HG02642 (cell line): ENCODE measurements at regions not wholly inside any gene's neighbourhood (a gene's known extent, or its start where the extent isn't known, plus 50 kb on each side); places are given as distances from the start of the nearest gene placed in this dataset.
"Not testable (repeated sequence)": the region's sequence is repeated elsewhere in the genome, so short reads cannot be mapped to it uniquely, and the experiment has no call there.

Experiments used
- ATAC-seq: cut with Tn5 transposase; IDR thresholded peaks from one replicate; pipeline ENCODE4 v1.9.1; 2021; ENCODE audit warnings: mild to moderate bottlenecking; ENCODE audit not compliant: unreplicated experiment, poor library complexity

- ATAC-seq: no peak
Measured at GRCh38 chrX:39692796-39693195, 405.0 kb downstream of the BCOR start.

- no peak for ATAC-seq
Measured at GRCh38 chrX:39693298-39693697, 404.5 kb downstream of the BCOR start.

GRCh38 chrX:39702636-39703035 is 395.1 kb downstream of the BCOR start:
- ATAC-seq: not testable (repeated sequence)

GRCh38 chrX:39703307-39703706 is 394.5 kb downstream of the BCOR start:
- no peak for ATAC-seq

GRCh38 chrX:39704590-39704989 is 393.2 kb downstream of the BCOR start:
- no peak for ATAC-seq

- ATAC-seq: no peak
Measured at GRCh38 chrX:39705290-39705689, 392.5 kb downstream of the BCOR start.

GRCh38 chrX:39709364-39709763 is 388.4 kb downstream of the BCOR start:
- ATAC-seq: no peak

- ATAC-seq: no peak
Measured at GRCh38 chrX:39709812-39710211, 387.9 kb downstream of the BCOR start.

- ATAC-seq: no peak
Measured at GRCh38 chrX:39710776-39711175, 387.0 kb downstream of the BCOR start.

GRCh38 chrX:39714471-39714870 is 383.3 kb downstream of the BCOR start:
- ATAC-seq: no peak

- ATAC-seq: no peak
Measured at GRCh38 chrX:39716401-39716800, 381.4 kb downstream of the BCOR start.

- no peak for ATAC-seq
Measured at GRCh38 chrX:39716802-39717540, 380.8 kb downstream of the BCOR start.

GRCh38 chrX:39718981-39719380 is 378.8 kb downstream of the BCOR start:
- ATAC-seq: no peak

- ATAC-seq: no peak
Measured at GRCh38 chrX:39720945-39721344, 376.8 kb downstream of the BCOR start.

- no peak for ATAC-seq
Measured at GRCh38 chrX:39721566-39722279, 376.0 kb downstream of the BCOR start.

- ATAC-seq: no peak
Measured at GRCh38 chrX:39724544-39724943, 373.2 kb downstream of the BCOR start.

- ATAC-seq: no peak
Measured at GRCh38 chrX:39725114-39725513, 372.6 kb downstream of the BCOR start.

GRCh38 chrX:39725928-39726619 is 371.7 kb downstream of the BCOR start:
- no peak for ATAC-seq

GRCh38 chrX:39726771-39727170 is 371.0 kb downstream of the BCOR start:
- ATAC-seq: no peak

- no peak for ATAC-seq
Measured at GRCh38 chrX:39728025-39728424, 369.7 kb downstream of the BCOR start.

- no peak for ATAC-seq
Measured at GRCh38 chrX:39728852-39729598, 368.7 kb downstream of the BCOR start.
